ENCODE measurements at regions not wholly inside any gene's neighbourhood (a gene's known extent, or its start where the extent isn't known, plus 50 kb on each side); places are given as distances from the start of the nearest gene placed in this dataset.
"Not testable (repeated sequence)": the region's sequence is repeated elsewhere in the genome, so short reads cannot be mapped to it uniquely, and the experiment has no call there.

GRCh38 chr14:77985211-77985615, 185.0 kb upstream of the NRXN3 start:
- DNase-seq = peak in 6 of 42 donors; percentile 15 to 37 (median 30)
- intact Hi-C loops (cut with DNase I) = loop anchor here (5.0 kb wide), 1 partner anchor 123 kb away; no protein-coding TSS in a partner anchor

- DNase-seq = peak in 1 of 42 donors; percentile 25
- intact Hi-C loops (cut with DNase I) = loop anchor here (5.0 kb wide), 1 partner anchor 124 kb away; no protein-coding TSS in a partner anchor
Measured at GRCh38 chr14:77986773-77987172, 183.4 kb upstream of the NRXN3 start.

GRCh38 chr14:77988096-77988870, 181.9 kb upstream of the NRXN3 start:
- DNase-seq = peak in 5 of 42 donors; percentile 14 to 50 (median 29)
- intact Hi-C loops (cut with DNase I) = loop anchor here (5.0 kb wide), 1 partner anchor 126 kb away; no protein-coding TSS in a partner anchor

- peak; percentile 51 to 95 (median 87) for DNase-seq
- intact Hi-C loops (cut with DNase I) = loop anchor here (5.0 kb wide), 1 partner anchor 127 kb away; no protein-coding TSS in a partner anchor
Measured at GRCh38 chr14:77988970-77989369, 181.2 kb upstream of the NRXN3 start.

GRCh38 chr14:77989441-77989991, 180.7 kb upstream of the NRXN3 start:
- intact Hi-C loops (cut with DNase I) = loop anchor here (5.0 kb wide), 1 partner anchor 127 kb away; no protein-coding TSS in a partner anchor
- peak; percentile 73 to 96 (median 90) for DNase-seq

GRCh38 chr14:77990337-77990736, 179.8 kb upstream of the NRXN3 start:
- peak in 1 of 42 donors; percentile 41 for DNase-seq
- intact Hi-C loops (cut with DNase I) = no loop called here

- DNase-seq = peak in 22 of 42 donors; percentile 31 to 75 (median 52)
- intact Hi-C loops (cut with DNase I) = no loop called here
Measured at GRCh38 chr14:77991128-77991772, 178.9 kb upstream of the NRXN3 start.

GRCh38 chr14:78005325-78005724, 164.8 kb upstream of the NRXN3 start:
- DNase-seq = no peak
- intact Hi-C loops (cut with DNase I) = no loop called here

- no peak for DNase-seq
- intact Hi-C loops (cut with DNase I) = no loop called here
Measured at GRCh38 chr14:78007160-78007559, 163.0 kb upstream of the NRXN3 start.

GRCh38 chr14:78010688-78011087, 159.5 kb upstream of the NRXN3 start:
- DNase-seq = peak in 3 of 42 donors; percentile 12 to 61 (median 21)
- intact Hi-C loops (cut with DNase I) = no loop called here

GRCh38 chr14:78013911-78014310, 156.3 kb upstream of the NRXN3 start:
- intact Hi-C loops (cut with DNase I) = not testable (repeated sequence)
- DNase-seq = peak in 1 of 42 donors; percentile 1

GRCh38 chr14:78016532-78016931, 153.6 kb upstream of the NRXN3 start:
- intact Hi-C loops (cut with DNase I) = no loop called here
- no peak for DNase-seq

- DNase-seq = no peak
- intact Hi-C loops (cut with DNase I) = no loop called here
Measured at GRCh38 chr14:78018283-78018682, 151.9 kb upstream of the NRXN3 start.

GRCh38 chr14:78022059-78022458, 148.1 kb upstream of the NRXN3 start:
- DNase-seq = peak in 41 of 42 donors; percentile 5 to 83 (median 48)
- intact Hi-C loops (cut with DNase I) = no loop called here

- intact Hi-C loops (cut with DNase I) = no loop called here
- no peak for DNase-seq
Measured at GRCh38 chr14:78023112-78023511, 147.1 kb upstream of the NRXN3 start.

GRCh38 chr14:78028471-78028870, 141.7 kb upstream of the NRXN3 start:
- intact Hi-C loops (cut with DNase I) = no loop called here

GRCh38 chr14:78029601-78030372, 140.4 kb upstream of the NRXN3 start:
- DNase-seq = peak in 38 of 42 donors; percentile 7 to 80 (median 44)
- intact Hi-C loops (cut with DNase I) = no loop called here

More at GRCh38 chr14:78028471-78028870, 141.7 kb upstream of the NRXN3 start:
- no peak for DNase-seq

- DNase-seq = no peak
- intact Hi-C loops (cut with DNase I) = no loop called here
Measured at GRCh38 chr14:78043349-78043748, 126.8 kb upstream of the NRXN3 start.

GRCh38 chr14:78048120-78048519, 122.1 kb upstream of the NRXN3 start:
- intact Hi-C loops (cut with DNase I) = no loop called here

More at GRCh38 chr14:78048120-78048519, 122.1 kb upstream of the NRXN3 start:
- DNase-seq = no peak
